ENCODE measurements at regions not wholly inside any gene's neighbourhood (a gene's known extent, or its start where the extent isn't known, plus 50 kb on each side); places are given as distances from the start of the nearest gene placed in this dataset.

- DNase-seq (ENCODE audit: low read depth in 2 of 2), result no peak
Measured at GRCh38 chr6:140985679-140986275, 1146.9 kb upstream of the GJE1 start.

- no peak for DNase-seq (ENCODE audit: low read depth in 2 of 2)
Measured at GRCh38 chr6:140980265-140980887, 1152.3 kb upstream of the GJE1 start.

- DNase-seq (ENCODE audit: low read depth in 2 of 2), result no peak
Measured at GRCh38 chr6:140979642-140980091, 1153.1 kb upstream of the GJE1 start.

- no peak for DNase-seq (ENCODE audit: low read depth in 2 of 2)
Measured at GRCh38 chr6:140977403-140977802, 1155.3 kb upstream of the GJE1 start.

GRCh38 chr6:140976806-140977205 lies 1155.9 kb upstream of the GJE1 start:
- DNase-seq (ENCODE audit: low read depth in 2 of 2), result no peak

GRCh38 chr6:140970485-140970884 lies 1162.2 kb upstream of the GJE1 start:
- DNase-seq (ENCODE audit: low read depth in 2 of 2), result no peak

- DNase-seq (ENCODE audit: low read depth in 2 of 2), result no peak
Measured at GRCh38 chr6:140968062-140968461, 1164.7 kb upstream of the GJE1 start.

GRCh38 chr6:140966676-140967075 lies 1166.0 kb upstream of the GJE1 start:
- DNase-seq (ENCODE audit: low read depth in 2 of 2), result no peak

- DNase-seq (ENCODE audit: low read depth in 2 of 2), result no peak
Measured at GRCh38 chr6:140960566-140960965, 1172.2 kb upstream of the GJE1 start.

GRCh38 chr6:140957386-140957785 lies 1175.3 kb upstream of the GJE1 start:
- DNase-seq (ENCODE audit: low read depth in 2 of 2), result no peak

- no peak for DNase-seq (ENCODE audit: low read depth in 2 of 2)
Measured at GRCh38 chr6:140956571-140957369, 1176.0 kb upstream of the GJE1 start.

- no peak for DNase-seq (ENCODE audit: low read depth in 2 of 2)
Measured at GRCh38 chr6:140940251-140940925, 1192.3 kb upstream of the GJE1 start.

- DNase-seq (ENCODE audit: low read depth in 2 of 2), result no peak
Measured at GRCh38 chr6:140932909-140933308, 1199.8 kb upstream of the GJE1 start.

- DNase-seq (ENCODE audit: low read depth in 2 of 2), result no peak
Measured at GRCh38 chr6:140931581-140931980, 1201.1 kb upstream of the GJE1 start.

GRCh38 chr6:140929121-140929520 lies 1203.6 kb upstream of the GJE1 start:
- no peak for DNase-seq (ENCODE audit: low read depth in 2 of 2)

- no peak for DNase-seq (ENCODE audit: low read depth in 2 of 2)
Measured at GRCh38 chr6:140923048-140923447, 1209.7 kb upstream of the GJE1 start.

- DNase-seq (ENCODE audit: low read depth in 2 of 2), result no peak
Measured at GRCh38 chr6:140921366-140922226, 1211.1 kb upstream of the GJE1 start.

GRCh38 chr6:140917911-140918310 lies 1214.8 kb upstream of the GJE1 start:
- DNase-seq (ENCODE audit: low read depth in 2 of 2), result no peak

- no peak for DNase-seq (ENCODE audit: low read depth in 2 of 2)
Measured at GRCh38 chr6:140915551-140915950, 1217.2 kb upstream of the GJE1 start.

- no peak for DNase-seq (ENCODE audit: low read depth in 2 of 2)
Measured at GRCh38 chr6:140915103-140915502, 1217.6 kb upstream of the GJE1 start.

- DNase-seq (ENCODE audit: low read depth in 2 of 2), result no peak
Measured at GRCh38 chr6:140912686-140913085, 1220.0 kb upstream of the GJE1 start.
